Glutamatergic neuron (in vitro differentiated cells): ENCODE measurements at regions not wholly inside any gene's neighbourhood (a gene's known extent, or its start where the extent isn't known, plus 50 kb on each side); places are given as distances from the start of the nearest gene placed in this dataset.

Experiments used
- DNase-seq: peaks from one replicate; pipeline ENCODE4 v3.0.0; 2022
- H3K27ac Mint-ChIP-seq: one replicate; pipeline ENCODE4 v1.8.0; 2020; ENCODE audit warnings: mild to moderate bottlenecking, mixed read lengths, inconsistent platforms; ENCODE audit not compliant: unreplicated experiment
- H3K27me3 Mint-ChIP-seq: one replicate; pipeline ENCODE4 v1.8.0; 2020; ENCODE audit warnings: mild to moderate bottlenecking, moderate library complexity, mixed read lengths, inconsistent platforms; ENCODE audit not compliant: unreplicated experiment
- H3K36me3 Mint-ChIP-seq: one replicate; pipeline ENCODE4 v1.8.0; 2020; ENCODE audit warnings: mild to moderate bottlenecking, mixed read lengths, inconsistent platforms; ENCODE audit not compliant: unreplicated experiment
- H3K4me1 Mint-ChIP-seq: one replicate; pipeline ENCODE4 v1.8.0; 2020; ENCODE audit warnings: mild to moderate bottlenecking, low read depth, mixed read lengths, inconsistent platforms; ENCODE audit not compliant: unreplicated experiment
- H3K4me3 Mint-ChIP-seq: one replicate; pipeline ENCODE4 v1.8.0; 2020; ENCODE audit warnings: mild to moderate bottlenecking, mixed read lengths, inconsistent platforms; ENCODE audit not compliant: unreplicated experiment
- H3K9me3 Mint-ChIP-seq: one replicate; pipeline ENCODE4 v1.8.0; 2020; ENCODE audit warnings: mild to moderate bottlenecking, moderate library complexity, mixed read lengths, inconsistent platforms; ENCODE audit not compliant: unreplicated experiment
- TF ChIP-seq, protein P1 (sequence below): fragments of 200-600 bp; sonication (generic); IDR thresholded peaks from one replicate; pipeline ENCODE4 v1.5.0; 2021; ENCODE audit not compliant: partially characterized antibody, unreplicated experiment

DNA sequence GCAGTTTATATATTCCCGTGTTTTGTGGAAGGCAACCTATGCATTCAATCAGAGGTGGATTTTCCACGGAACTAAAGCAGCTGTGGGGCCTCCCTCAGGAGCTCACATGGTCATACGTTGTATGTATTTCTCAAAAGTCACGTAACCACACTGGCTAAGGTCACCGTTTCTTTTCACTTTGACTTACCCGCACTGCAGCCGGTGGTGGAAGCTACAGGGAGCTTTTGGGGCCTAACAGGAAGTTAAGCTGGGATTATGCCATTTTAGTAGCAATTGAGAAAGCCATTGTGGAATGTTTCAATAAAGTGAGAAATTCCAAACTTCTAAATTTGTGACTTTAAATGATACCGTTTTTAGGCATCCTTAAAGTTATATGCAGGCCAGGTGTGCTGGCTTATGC, 111.2 kb upstream of the KLF6 start:
- TF ChIP-seq, protein P1, sequence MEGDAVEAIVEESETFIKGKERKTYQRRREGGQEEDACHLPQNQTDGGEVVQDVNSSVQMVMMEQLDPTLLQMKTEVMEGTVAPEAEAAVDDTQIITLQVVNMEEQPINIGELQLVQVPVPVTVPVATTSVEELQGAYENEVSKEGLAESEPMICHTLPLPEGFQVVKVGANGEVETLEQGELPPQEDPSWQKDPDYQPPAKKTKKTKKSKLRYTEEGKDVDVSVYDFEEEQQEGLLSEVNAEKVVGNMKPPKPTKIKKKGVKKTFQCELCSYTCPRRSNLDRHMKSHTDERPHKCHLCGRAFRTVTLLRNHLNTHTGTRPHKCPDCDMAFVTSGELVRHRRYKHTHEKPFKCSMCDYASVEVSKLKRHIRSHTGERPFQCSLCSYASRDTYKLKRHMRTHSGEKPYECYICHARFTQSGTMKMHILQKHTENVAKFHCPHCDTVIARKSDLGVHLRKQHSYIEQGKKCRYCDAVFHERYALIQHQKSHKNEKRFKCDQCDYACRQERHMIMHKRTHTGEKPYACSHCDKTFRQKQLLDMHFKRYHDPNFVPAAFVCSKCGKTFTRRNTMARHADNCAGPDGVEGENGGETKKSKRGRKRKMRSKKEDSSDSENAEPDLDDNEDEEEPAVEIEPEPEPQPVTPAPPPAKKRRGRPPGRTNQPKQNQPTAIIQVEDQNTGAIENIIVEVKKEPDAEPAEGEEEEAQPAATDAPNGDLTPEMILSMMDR: no peak
- Mint-ChIP-seq H3K9me3 (peaks cover 2% of the 10 kb centered on the region), H3K27me3 (no peaks in the 10 kb centered on the region), H3K4me1 (no peaks in the 10 kb centered on the region), H3K27ac (no peak overlapping the region), H3K36me3 (no peaks in the 10 kb centered on the region), H3K4me3 (no peak overlapping the region)
- DNase-seq: no peak

DNA sequence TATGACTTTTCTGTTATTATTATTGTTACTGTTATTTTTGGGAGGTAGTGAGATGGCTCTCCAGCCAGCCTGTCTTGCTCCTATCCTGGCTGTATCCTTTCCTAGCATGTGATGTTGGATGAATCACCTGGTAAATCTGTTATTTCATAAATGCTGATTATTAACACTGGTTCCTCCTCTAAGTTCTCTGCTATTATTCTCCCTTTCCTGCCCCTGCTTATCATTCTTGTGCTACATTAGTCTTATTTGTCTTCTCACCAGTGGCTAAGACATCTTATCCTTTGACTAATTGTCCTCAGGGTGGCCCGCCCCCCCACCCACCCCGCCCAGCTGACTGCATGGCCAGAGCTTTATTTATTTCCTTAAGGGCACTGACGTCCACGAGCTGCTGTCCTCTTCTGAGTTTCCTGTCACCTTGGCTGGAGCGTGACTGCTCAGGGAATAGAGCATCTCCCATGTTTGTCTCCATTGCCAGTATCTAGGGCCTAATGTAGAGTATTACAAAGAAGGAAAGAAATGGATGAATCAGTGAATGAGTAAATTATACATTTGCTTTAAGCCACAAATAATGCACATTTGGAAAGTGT, 110.1 kb upstream of the KLF6 start:
- Mint-ChIP-seq H3K27me3 (no peaks in the 10 kb centered on the region), H3K27ac (no peak overlapping the region), H3K4me1 (no peaks in the 10 kb centered on the region), H3K9me3 (peaks cover 2% of the 10 kb centered on the region), H3K36me3 (no peaks in the 10 kb centered on the region), H3K4me3 (no peak overlapping the region)
- no peak for DNase-seq
- TF ChIP-seq, protein P1: no peak

DNA sequence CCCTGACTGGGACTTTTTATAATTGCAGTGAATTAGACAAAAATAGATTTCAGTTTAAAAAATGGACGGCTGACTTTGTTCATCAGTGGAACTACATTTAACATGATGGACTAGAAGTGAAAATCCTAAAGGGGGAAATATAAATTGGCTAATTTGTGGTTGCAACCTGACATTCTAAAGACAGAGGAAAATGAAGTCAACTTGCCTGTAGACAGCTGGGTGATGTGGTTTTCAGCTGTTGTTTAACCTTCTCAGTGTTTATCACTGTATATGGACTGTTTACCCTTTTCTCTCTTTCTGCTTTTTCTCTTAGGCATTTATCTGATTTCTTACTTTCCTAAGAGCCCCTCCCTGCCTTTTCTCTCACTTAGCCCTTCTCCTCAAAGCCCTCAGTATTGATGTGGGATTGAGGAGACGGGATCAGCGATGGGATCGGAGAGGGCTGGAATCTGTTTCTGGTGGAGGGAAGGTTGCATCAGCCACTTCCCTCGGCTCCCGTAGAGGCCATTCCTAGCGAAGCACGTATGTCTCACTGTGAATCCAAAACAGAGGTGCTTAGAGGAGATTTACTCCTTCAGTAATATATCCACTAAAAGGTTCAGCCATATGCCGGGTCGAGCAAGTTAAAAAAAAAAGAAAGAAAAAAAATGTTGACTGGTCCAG, 109.0 kb upstream of the KLF6 start:
- DNase-seq: no peak
- TF ChIP-seq, protein P1: no peak
- peak overlapping the region; percentile 59 for H3K27ac Mint-ChIP-seq
- no peaks in the 10 kb centered on the region for H3K36me3 Mint-ChIP-seq
- no peak overlapping the region for H3K4me3 Mint-ChIP-seq
- no peaks in the 10 kb centered on the region for H3K27me3 Mint-ChIP-seq
- peaks cover 2% of the 10 kb centered on the region for H3K9me3 Mint-ChIP-seq
- H3K4me1 Mint-ChIP-seq: no peaks in the 10 kb centered on the region

DNA sequence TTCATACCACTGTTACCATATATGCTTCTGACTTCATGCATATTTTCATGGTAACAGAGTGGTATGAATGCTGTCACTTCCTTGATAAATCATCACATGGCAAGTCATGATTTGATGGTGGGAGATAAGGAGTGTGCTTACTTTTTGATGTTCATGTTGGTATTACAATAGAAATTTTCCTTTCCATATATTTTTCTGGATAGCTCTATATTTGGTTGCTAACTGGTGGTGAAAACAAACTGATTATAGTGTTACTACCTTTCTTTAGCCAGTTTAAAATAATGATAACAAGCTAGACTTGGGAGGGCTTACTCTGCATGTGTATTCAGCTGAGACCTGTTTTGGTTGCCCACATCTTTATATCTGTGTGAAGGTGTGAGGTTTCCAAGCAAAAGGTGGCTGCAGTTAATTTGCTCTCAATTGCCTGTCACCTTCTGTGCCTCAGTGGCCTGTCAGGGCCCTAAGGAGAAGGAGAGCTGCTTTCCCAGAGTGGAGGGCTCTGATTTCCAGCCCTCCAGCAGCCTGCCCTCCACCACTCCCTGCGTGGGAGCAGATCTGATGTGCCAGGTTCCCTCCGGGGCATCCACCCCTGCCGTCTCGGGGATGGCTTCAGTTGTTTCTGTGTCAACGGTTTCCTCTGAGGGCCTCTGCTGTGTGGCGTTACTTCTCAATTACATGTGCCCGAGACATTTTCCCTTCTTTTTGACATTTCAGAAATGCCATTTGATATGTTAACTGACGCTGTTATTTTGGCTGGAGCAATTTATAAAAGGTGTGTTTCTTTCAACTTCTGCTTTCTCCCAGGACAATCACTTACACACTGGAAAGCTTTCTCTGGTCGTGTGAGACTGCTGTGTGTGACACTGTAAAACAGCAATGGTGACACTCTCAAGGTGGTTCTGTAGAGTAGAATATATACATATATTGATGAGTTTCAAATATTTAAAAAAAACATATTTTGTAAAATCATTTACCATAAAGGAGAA, 107.7 kb upstream of the KLF6 start:
- Mint-ChIP-seq H3K27me3 (no peaks in the 10 kb centered on the region), H3K36me3 (no peaks in the 10 kb centered on the region), H3K4me1 (no peaks in the 10 kb centered on the region), H3K27ac (no peak overlapping the region), H3K4me3 (no peak overlapping the region), H3K9me3 (peaks cover 2% of the 10 kb centered on the region)
- DNase-seq: no peak
- TF ChIP-seq, protein P1: no peak

DNA sequence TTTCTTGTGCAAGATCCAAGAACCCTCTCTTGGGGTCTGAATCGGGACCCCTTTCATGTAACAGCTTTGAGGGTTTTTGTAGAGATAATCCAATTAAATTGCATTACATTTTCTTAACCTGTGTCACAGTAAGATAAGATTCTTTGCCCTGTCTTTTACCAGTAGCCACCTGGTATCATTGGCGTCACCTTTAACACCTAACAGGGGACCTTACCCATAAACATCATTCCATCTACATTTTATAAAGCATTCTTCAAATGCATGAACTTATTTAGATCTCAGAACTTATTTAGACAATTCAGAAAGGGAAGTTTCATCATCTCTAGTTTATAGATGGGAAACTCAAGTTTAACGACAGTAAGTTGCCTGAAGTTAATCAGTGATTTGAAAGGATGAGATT, 106.4 kb upstream of the KLF6 start:
- no peak for DNase-seq
- no peak overlapping the region for H3K4me3 Mint-ChIP-seq
- H3K27me3 Mint-ChIP-seq: no peaks in the 10 kb centered on the region
- TF ChIP-seq, protein P1: no peak
- no peaks in the 10 kb centered on the region for H3K4me1 Mint-ChIP-seq
- H3K36me3 Mint-ChIP-seq: no peaks in the 10 kb centered on the region
- peaks cover 2% of the 10 kb centered on the region for H3K9me3 Mint-ChIP-seq
- no peak overlapping the region for H3K27ac Mint-ChIP-seq
